Ascending aorta (tissue), 2 donors: ENCODE measurements at regions not wholly inside any gene's neighbourhood (a gene's known extent, or its start where the extent isn't known, plus 50 kb on each side); places are given as distances from the start of the nearest gene placed in this dataset.
"Not testable (repeated sequence)": the region's sequence is repeated elsewhere in the genome, so short reads cannot be mapped to it uniquely, and the experiment has no call there.

Experiments used
- DNase-seq, 2 donors: peaks; one replicate each; pipeline ENCODE4 v3.0.0-alpha.2; 2019; ENCODE audit warnings: low spot score in 2 of 2
- H3K27ac ChIP-seq, 2 donors: fragments of 200-600 bp; sonication (generic); one replicate each; pipeline ENCODE4 v1.5.1; 2016 to 2017; ENCODE audit warnings: mild to moderate bottlenecking in 1 of 2
- H3K27me3 ChIP-seq: fragments of 200-600 bp; sonication (generic); one replicate; pipeline ENCODE4 v1.5.1; 2017
- H3K36me3 ChIP-seq, 2 donors: fragments of 200-600 bp; sonication (generic); one replicate each; pipeline ENCODE4 v1.5.1; 2016
- H3K4me1 ChIP-seq, 2 donors: fragments of 200-600 bp; sonication (generic); one replicate each; pipeline ENCODE4 v1.5.1; 2016 to 2017; ENCODE audit warnings: mild to moderate bottlenecking in 1 of 2
- H3K4me3 ChIP-seq, 2 donors: fragments of 200-600 bp; sonication (generic); one replicate each; pipeline ENCODE4 v1.5.1; 2016 to 2017; ENCODE audit warnings: mild to moderate bottlenecking in 1 of 2
- H3K9me3 ChIP-seq, 2 donors: fragments of 200-600 bp; sonication (generic); one replicate each; pipeline ENCODE4 v1.5.1; 2016
- intact Hi-C: fragments of 100-400 bp; cut with DNase I; formaldehyde crosslinking; loops from one replicate; pipeline ENCODE4 v1.15.1; 2023
- TF ChIP-seq, protein P1 (sequence below), 3 experiments: fragments of 200-600 bp in 2 of 3; fragments of 450-650 bp in 1 of 3; sonication (generic) in 2 of 3; IDR thresholded peaks; one replicate each; pipeline ENCODE4 v1.5.1; 2016 to 2019; ENCODE audit warnings: antibody characterized with exemption in 3 of 3, mild to moderate bottlenecking in 1 of 3, moderate library complexity in 1 of 3

DNA sequence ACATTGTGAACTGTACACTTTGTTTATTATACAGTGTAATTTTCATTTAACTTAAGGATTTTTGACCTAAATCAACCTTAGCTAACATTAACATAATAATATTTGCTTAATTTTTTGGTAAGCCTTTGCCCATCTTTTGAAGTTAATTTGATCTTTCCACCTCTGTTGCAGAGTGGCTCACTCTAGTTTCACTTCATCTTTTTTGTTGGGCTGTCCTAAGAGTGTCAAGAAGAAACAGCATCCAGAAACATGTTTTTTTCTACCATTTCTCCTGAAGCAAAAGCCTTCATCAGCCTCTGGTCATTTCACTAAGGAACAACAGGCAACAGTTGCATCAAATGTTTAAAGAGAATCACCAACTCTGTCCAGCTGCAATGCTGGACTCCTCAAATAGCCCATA lies 824.7 kb downstream of the REEP3 start:
- intact Hi-C loops, result no loop called here
- H3K36me3 ChIP-seq, result no peaks in the 10 kb centered on the region
- no peaks in the 10 kb centered on the region for H3K4me1 ChIP-seq
- no peaks in the 10 kb centered on the region for H3K9me3 ChIP-seq
- TF ChIP-seq, protein P1, sequence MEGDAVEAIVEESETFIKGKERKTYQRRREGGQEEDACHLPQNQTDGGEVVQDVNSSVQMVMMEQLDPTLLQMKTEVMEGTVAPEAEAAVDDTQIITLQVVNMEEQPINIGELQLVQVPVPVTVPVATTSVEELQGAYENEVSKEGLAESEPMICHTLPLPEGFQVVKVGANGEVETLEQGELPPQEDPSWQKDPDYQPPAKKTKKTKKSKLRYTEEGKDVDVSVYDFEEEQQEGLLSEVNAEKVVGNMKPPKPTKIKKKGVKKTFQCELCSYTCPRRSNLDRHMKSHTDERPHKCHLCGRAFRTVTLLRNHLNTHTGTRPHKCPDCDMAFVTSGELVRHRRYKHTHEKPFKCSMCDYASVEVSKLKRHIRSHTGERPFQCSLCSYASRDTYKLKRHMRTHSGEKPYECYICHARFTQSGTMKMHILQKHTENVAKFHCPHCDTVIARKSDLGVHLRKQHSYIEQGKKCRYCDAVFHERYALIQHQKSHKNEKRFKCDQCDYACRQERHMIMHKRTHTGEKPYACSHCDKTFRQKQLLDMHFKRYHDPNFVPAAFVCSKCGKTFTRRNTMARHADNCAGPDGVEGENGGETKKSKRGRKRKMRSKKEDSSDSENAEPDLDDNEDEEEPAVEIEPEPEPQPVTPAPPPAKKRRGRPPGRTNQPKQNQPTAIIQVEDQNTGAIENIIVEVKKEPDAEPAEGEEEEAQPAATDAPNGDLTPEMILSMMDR (IDR thresholded peaks at IDR 0.05), result no peak
- H3K27ac ChIP-seq, result no peak overlapping the region
- DNase-seq, result no peak
- no peaks in the 10 kb centered on the region for H3K27me3 ChIP-seq
- H3K4me3 ChIP-seq, result no peak overlapping the region

DNA sequence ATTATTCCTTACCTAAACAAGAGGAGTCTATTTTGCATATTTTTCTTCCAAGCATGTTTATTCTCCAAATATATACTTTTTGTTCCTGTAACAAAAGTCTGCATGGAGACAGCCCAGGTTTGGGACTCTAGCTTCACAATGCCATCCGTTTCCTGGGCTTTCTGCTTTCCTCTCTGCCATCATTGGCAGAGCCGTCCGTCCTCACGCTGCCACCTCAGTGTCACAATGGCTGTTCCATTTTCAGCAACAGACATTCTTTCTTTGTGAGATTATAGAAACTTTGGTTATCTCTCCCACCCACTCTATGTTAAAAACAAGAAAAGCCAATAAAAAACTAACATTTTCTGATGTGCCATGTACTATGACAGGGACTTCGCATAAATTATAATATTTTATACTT lies 825.2 kb downstream of the REEP3 start:
- no peaks in the 10 kb centered on the region for H3K9me3 ChIP-seq
- H3K4me1 ChIP-seq, result no peaks in the 10 kb centered on the region
- H3K27ac ChIP-seq, result no peak overlapping the region
- DNase-seq, result no peak
- no peaks in the 10 kb centered on the region for H3K36me3 ChIP-seq
- intact Hi-C loops, result no loop called here
- TF ChIP-seq, protein P1 (IDR thresholded peaks at IDR 0.05), result no peak
- H3K27me3 ChIP-seq, result no peaks in the 10 kb centered on the region
- H3K4me3 ChIP-seq, result no peak overlapping the region

DNA sequence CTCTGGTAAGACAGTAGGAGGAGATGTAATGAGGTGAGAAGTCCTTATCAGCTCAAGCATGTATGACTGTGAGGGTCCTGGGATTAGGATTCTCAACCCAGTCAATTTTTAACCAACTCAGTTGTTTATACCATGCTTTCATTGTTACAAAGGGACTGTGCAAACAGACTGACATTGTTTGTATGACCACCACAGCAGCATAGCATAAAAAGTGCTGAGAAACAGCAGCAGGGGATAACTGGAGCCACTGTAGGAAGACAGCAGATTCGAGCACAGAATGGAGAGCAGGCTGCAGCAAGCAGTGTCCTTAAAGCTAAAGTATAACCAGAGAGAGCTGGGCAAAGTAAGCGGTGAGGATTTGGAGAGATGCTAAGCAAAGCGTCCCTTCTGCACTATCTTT lies 829.5 kb downstream of the REEP3 start:
- no peaks in the 10 kb centered on the region for H3K27me3 ChIP-seq
- H3K4me3 ChIP-seq, result no peak overlapping the region
- no peak overlapping the region for H3K27ac ChIP-seq
- no peak for DNase-seq
- intact Hi-C loops, result no loop called here
- H3K36me3 ChIP-seq, result no peaks in the 10 kb centered on the region
- H3K4me1 ChIP-seq, result no peaks in the 10 kb centered on the region
- TF ChIP-seq, protein P1 (IDR thresholded peaks at IDR 0.05), result no peak
- H3K9me3 ChIP-seq, result no peaks in the 10 kb centered on the region

DNA sequence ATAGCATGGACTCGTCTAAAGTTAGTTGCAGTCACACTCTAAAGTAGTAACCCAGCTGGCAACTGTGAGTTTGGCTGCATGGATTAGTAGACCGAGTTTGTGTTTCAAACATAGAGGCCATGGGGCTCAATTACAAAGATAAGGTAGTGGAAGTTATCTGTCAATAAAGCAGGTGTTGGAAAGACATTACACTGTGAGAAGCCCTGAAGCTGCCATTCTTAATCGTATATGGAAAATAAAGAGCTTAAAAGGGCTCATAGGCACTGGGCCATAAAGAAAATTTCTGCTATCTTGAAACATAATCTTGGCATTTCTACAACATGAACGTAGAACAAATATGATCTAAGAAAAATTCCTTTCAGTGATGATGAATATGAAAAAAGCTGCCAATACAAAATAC lies 837.7 kb downstream of the REEP3 start:
- no peak for DNase-seq

DNA sequence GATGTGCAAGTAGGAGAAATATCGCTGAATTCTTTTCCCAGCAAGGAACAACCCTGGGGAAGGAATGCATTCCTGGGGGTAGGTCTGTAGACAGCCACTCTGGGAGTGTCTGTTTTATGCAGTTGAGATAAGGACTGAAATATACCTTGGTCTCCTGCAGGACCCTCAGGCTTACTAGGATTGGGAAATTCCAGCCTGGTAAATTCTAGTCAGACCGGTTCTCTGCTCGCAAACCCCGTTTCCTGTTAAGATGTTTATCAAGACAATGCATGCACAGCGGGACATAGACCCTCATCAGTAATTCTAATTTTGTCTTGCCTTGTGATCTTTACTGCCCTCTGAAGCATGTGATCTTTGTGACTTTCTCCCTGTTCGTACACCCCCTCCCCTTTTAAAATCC lies 839.0 kb downstream of the REEP3 start:
- not testable (repeated sequence) for H3K27ac ChIP-seq

More for the DNA sequence above, 837.7 kb downstream of the REEP3 start:
- intact Hi-C loops, result no loop called here
- H3K4me3 ChIP-seq, result no peak overlapping the region
- no peaks in the 10 kb centered on the region for H3K36me3 ChIP-seq
- TF ChIP-seq, protein P1 (IDR thresholded peaks at IDR 0.05), result no peak
- no peaks in the 10 kb centered on the region for H3K4me1 ChIP-seq
- no peaks in the 10 kb centered on the region for H3K27me3 ChIP-seq
- H3K9me3 ChIP-seq, result no peaks in the 10 kb centered on the region
- no peak overlapping the region for H3K27ac ChIP-seq

DNA sequence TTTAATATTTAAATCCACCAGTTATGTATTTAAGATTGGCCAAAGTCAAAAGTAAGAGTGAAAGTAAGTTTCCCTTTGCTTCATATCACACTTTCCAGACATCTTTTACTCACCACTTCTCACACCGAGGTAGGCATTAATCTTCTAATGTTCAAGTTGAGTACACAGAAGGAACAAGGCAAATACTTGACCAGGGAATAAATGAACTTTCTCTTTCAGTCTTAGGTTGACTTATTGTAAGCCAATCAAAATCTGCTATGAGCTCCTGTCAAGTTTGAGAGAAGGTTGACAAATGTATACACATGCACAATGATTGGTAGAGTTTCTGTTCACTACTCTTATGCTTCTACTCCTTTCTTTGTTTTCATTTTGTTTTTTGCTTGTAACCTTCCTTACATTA lies 842.5 kb downstream of the REEP3 start:
- no peak overlapping the region for H3K27ac ChIP-seq
- intact Hi-C loops, result no loop called here
- no peaks in the 10 kb centered on the region for H3K9me3 ChIP-seq
- no peak for DNase-seq
- no peaks in the 10 kb centered on the region for H3K27me3 ChIP-seq
- no peaks in the 10 kb centered on the region for H3K4me1 ChIP-seq
- H3K36me3 ChIP-seq, result no peaks in the 10 kb centered on the region
- H3K4me3 ChIP-seq, result no peak overlapping the region
- TF ChIP-seq, protein P1 (IDR thresholded peaks at IDR 0.05), result no peak

More for the DNA sequence above, 839.0 kb downstream of the REEP3 start:
- H3K9me3 ChIP-seq, H3K36me3 ChIP-seq, H3K27me3 ChIP-seq, intact Hi-C loops, H3K4me1 ChIP-seq, H3K4me3 ChIP-seq, DNase-seq: not testable (repeated sequence)
